DOHH2 (cell line): ENCODE measurements at regions not wholly inside any gene's neighbourhood (a gene's known extent, or its start where the extent isn't known, plus 50 kb on each side); places are given as distances from the start of the nearest gene placed in this dataset.

Experiments
- H3F3A ChIP-seq: fragments of 200-600 bp; sonication (generic), shearing (Covaris generic); 2 replicates; pipeline ENCODE4 v1.6.0; 2016; ENCODE audit warnings: antibody characterized with exemption, mild to moderate bottlenecking; ENCODE audit not compliant: control insufficient read depth, insufficient read depth
- H3K27ac ChIP-seq: fragments of 200-600 bp; sonication (generic); 2 replicates; pipeline ENCODE4 v1.5.1; 2014; ENCODE audit warnings: low read depth, mild to moderate bottlenecking, low read length, moderate library complexity
- H3K27me3 ChIP-seq: fragments of 200-600 bp; sonication (generic); 2 replicates; pipeline ENCODE4 v1.6.1; 2014; ENCODE audit warnings: mild to moderate bottlenecking, low read length, mixed read lengths; ENCODE audit not compliant: control insufficient read depth
- H3K36me3 ChIP-seq: fragments of 200-600 bp; sonication (generic); 2 replicates; pipeline ENCODE4 v1.6.1; 2014; ENCODE audit warnings: mild to moderate bottlenecking, low read length, moderate library complexity, mixed read lengths; ENCODE audit not compliant: control insufficient read depth
- H3K4me1 ChIP-seq: fragments of 200-600 bp; sonication (generic); 2 replicates; pipeline ENCODE4 v1.6.1; 2014; ENCODE audit warnings: mild to moderate bottlenecking, low read length, mixed read lengths; ENCODE audit not compliant: control insufficient read depth
- H3K4me2 ChIP-seq: fragments of 200-600 bp; sonication (generic); 2 replicates; pipeline ENCODE4 v1.6.0; 2014; ENCODE audit warnings: mild to moderate bottlenecking, low read length, moderate library complexity
- H3K4me3 ChIP-seq: fragments of 200-600 bp; sonication (generic); 2 replicates; pipeline ENCODE4 v1.5.1; 2014; ENCODE audit warnings: mild to moderate bottlenecking, low read length, mixed read lengths
- H3K79me2 ChIP-seq: fragments of 200-600 bp; sonication (generic); 2 replicates; pipeline ENCODE4 v1.6.1; 2014; ENCODE audit warnings: mild to moderate bottlenecking, low read length, mixed read lengths; ENCODE audit not compliant: control insufficient read depth
- H3K9me2 ChIP-seq: fragments of 200-600 bp; sonication (generic); replicated peaks from 2 replicates; pipeline ENCODE4 v1.6.1; 2014; ENCODE audit warnings: mild to moderate bottlenecking, low read length, mixed read lengths; ENCODE audit not compliant: control insufficient read depth
- H3K9me3 ChIP-seq: fragments of 200-600 bp; sonication (generic); 2 replicates; pipeline ENCODE4 v1.6.1; 2014; ENCODE audit warnings: antibody characterized with exemption, low read length, mixed read lengths; ENCODE audit not compliant: control insufficient read depth, insufficient read depth
- H4K20me1 ChIP-seq: fragments of 200-600 bp; sonication (generic); 2 replicates; pipeline ENCODE4 v1.6.0; 2014; ENCODE audit warnings: low read depth, mild to moderate bottlenecking, antibody characterized with exemption, low read length, moderate library complexity; ENCODE audit not compliant: control insufficient read depth, insufficient read depth
- CTCF ChIP-seq: fragments of 200-600 bp; sonication (generic); IDR thresholded peaks from one replicate; pipeline ENCODE4 v1.5.1; 2014; ENCODE audit warnings: antibody characterized with exemption, mild to moderate bottlenecking, low read depth, low read length; ENCODE audit not compliant: poor library complexity, severe bottlenecking
- EZH2phosphoT487 ChIP-seq: fragments of 200-600 bp; sonication (generic); IDR thresholded peaks from 2 replicates; pipeline ENCODE4 v1.6.1; 2017; ENCODE audit warnings: borderline replicate concordance, mild to moderate bottlenecking, antibody characterized with exemption, low read length, moderate library complexity, mixed read lengths

- H3K4me3 ChIP-seq = no peak overlapping the region
- H3K4me2 ChIP-seq = no peak overlapping the region
- H4K20me1 ChIP-seq = no peaks in the 10 kb centered on the region
- H3K4me1 ChIP-seq = no peaks in the 10 kb centered on the region
- H3K9me2 ChIP-seq = no peaks in the 10 kb centered on the region
- H3K27ac ChIP-seq = no peak overlapping the region
- no peaks in the 10 kb centered on the region for H3K79me2 ChIP-seq
- H3K9me3 ChIP-seq = no peaks in the 10 kb centered on the region
- TF ChIP-seq CTCF (no peak), EZH2phosphoT487 (no peak)
- H3F3A ChIP-seq = no peaks in the 10 kb centered on the region
- no peaks in the 10 kb centered on the region for H3K36me3 ChIP-seq
- H3K27me3 ChIP-seq = no peaks in the 10 kb centered on the region
These were observed 371.1 kb downstream of the DDX10 start for GRCh38 chr11:109036011-109036410.

GRCh38 chr11:109037856-109038780 lies 373.2 kb downstream of the DDX10 start:
- Histone ChIP-seq H3K4me2 (no peak overlapping the region), H3K36me3 (no peaks in the 10 kb centered on the region), H3K27me3 (no peaks in the 10 kb centered on the region), H3K4me1 (no peaks in the 10 kb centered on the region), H3K79me2 (no peaks in the 10 kb centered on the region), H3K9me2 (no peaks in the 10 kb centered on the region; the same call in 1 of the 2 replicates), H3K4me3 (no peak overlapping the region), H3K9me3 (no peaks in the 10 kb centered on the region), H3F3A (no peaks in the 10 kb centered on the region), H3K27ac (no peak overlapping the region), H4K20me1 (no peaks in the 10 kb centered on the region)
- no peak for TF ChIP-seq CTCF
- TF ChIP-seq EZH2phosphoT487 = no peak

- no peaks in the 10 kb centered on the region; the same call in 1 of the 2 replicates for H3K9me2 ChIP-seq
- no peak overlapping the region for H3K4me3 ChIP-seq
- no peaks in the 10 kb centered on the region for H4K20me1 ChIP-seq
- TF ChIP-seq CTCF (no peak), EZH2phosphoT487 (no peak)
- no peak overlapping the region for H3K4me2 ChIP-seq
- no peaks in the 10 kb centered on the region for H3K4me1 ChIP-seq
- no peak overlapping the region for H3K27ac ChIP-seq
- H3K27me3 ChIP-seq = no peaks in the 10 kb centered on the region
- H3F3A ChIP-seq = no peaks in the 10 kb centered on the region
- no peaks in the 10 kb centered on the region for H3K36me3 ChIP-seq
- no peaks in the 10 kb centered on the region for H3K9me3 ChIP-seq
- no peaks in the 10 kb centered on the region for H3K79me2 ChIP-seq
These were observed 374.7 kb downstream of the DDX10 start for GRCh38 chr11:109039611-109040010.
